ENCODE measurements at regions not wholly inside any gene's neighbourhood (a gene's known extent, or its start where the extent isn't known, plus 50 kb on each side); places are given as distances from the start of the nearest gene placed in this dataset.

GRCh38 chr4:136186650-136187049, 1345.6 kb downstream of the PCDH18 start:
- no TSS peak for BruUV-seq (replicated peaks)
- in situ Hi-C loops (cut with MboI), result no loop called here
- no peaks in the 10 kb centered on the region for H3K9me3 ChIP-seq (replicated peaks; ENCODE audit: control insufficient read depth, insufficient read depth, low read length)
- WGBS (ENCODE audit: insufficient coverage, insufficient replicate concordance, low lambda C conversion rate, missing lambda C conversion rate), result 37% methylated on average over 2 of the region's 2 CpGs
- no peak overlapping the region for H3K9ac ChIP-seq (ENCODE audit: control insufficient read depth, insufficient read depth, low read length)
- DNase-seq (ENCODE audit: low read depth, low spot score) (no peak), ATAC-seq (no peak), FAIRE-seq (no peak)
- ChIA-PET RAD21 (ENCODE audit: unreplicated experiment) (no interaction called here), CTCF (no interaction called here), POLR2A (no interaction called here), SMC1A (ENCODE audit: uncharacterized antibody, unreplicated experiment) (no interaction called here)
- no peaks in the 10 kb centered on the region for H4K20me1 ChIP-seq (ENCODE audit: control insufficient read depth, insufficient read depth)
- no peaks in the 10 kb centered on the region for H3K27me3 ChIP-seq (replicated peaks in 1 of 2; ENCODE audit: control insufficient read depth in 2 of 2, insufficient read depth in 2 of 2, low read length in 1 of 2)
- TF ChIP-seq SMC3 (IDR thresholded peaks at IDR 0.05; ENCODE audit: borderline replicate concordance, low read length) (no peak), HDGF (IDR thresholded peaks at IDR 0.05) (no peak), IKZF1 (conservative IDR thresholded peaks at IDR 0.05) (no peak), FOS (IDR thresholded peaks at IDR 0.05; ENCODE audit: borderline replicate concordance, extremely low read depth, insufficient read length) (no peak), TARDBP (IDR thresholded peaks at IDR 0.05; ENCODE audit: borderline replicate concordance) (no peak), GATAD2B (conservative IDR thresholded peaks at IDR 0.05; ENCODE audit: low read depth) (no peak), CREB1 (IDR thresholded peaks at IDR 0.05; ENCODE audit: low read depth) (no peak), EGR1 (IDR thresholded peaks at IDR 0.05; ENCODE audit: borderline replicate concordance in 1 of 2, low read depth in 2 of 2, low read length in 2 of 2) (no peak), POLR2AphosphoS5 (IDR thresholded peaks at IDR 0.05; ENCODE audit: low read length) (no peak), SIX5 (IDR thresholded peaks at IDR 0.05; ENCODE audit: low read depth, low read length, severe bottlenecking) (no peak), TAF1 (IDR thresholded peaks at IDR 0.05; ENCODE audit: borderline replicate concordance, low read depth, low read length) (no peak), RAD21 (IDR thresholded peaks at IDR 0.05; ENCODE audit: insufficient read depth, low read depth, low read length) (no peak), NFIC (IDR thresholded peaks at IDR 0.05; ENCODE audit: low read depth, low read length) (no peak)
- no peaks in the 10 kb centered on the region for H3K36me3 ChIP-seq (ENCODE audit: control insufficient read depth in 2 of 2, insufficient read depth in 2 of 2, low read length in 1 of 2)
- no peaks in the 10 kb centered on the region for H3K79me2 ChIP-seq (ENCODE audit: control insufficient read depth, insufficient read depth, low read length)
- no peak overlapping the region for H3K27ac ChIP-seq (ENCODE audit: control insufficient read depth, insufficient read depth)
- no peak overlapping the region for H3K4me2 ChIP-seq (ENCODE audit: control insufficient read depth, insufficient read depth)
- intact Hi-C loops (cut with micrococcal nuclease; ENCODE audit: unreplicated experiment), result no loop called here
- H2AFZ ChIP-seq (ENCODE audit: control insufficient read depth, low read depth, low read length), result no peak overlapping the region
- no peaks in the 10 kb centered on the region for H3K4me1 ChIP-seq (ENCODE audit: control insufficient read depth, insufficient read depth, low read length)
- no peak overlapping the region for H3K4me3 ChIP-seq
